WI38 (cell line): ENCODE measurements at regions not wholly inside any gene's neighbourhood (a gene's known extent, or its start where the extent isn't known, plus 50 kb on each side); places are given as distances from the start of the nearest gene placed in this dataset.

Experiments used
- H3K4me3 ChIP-seq: 2 replicates; pipeline ENCODE4 v1.5.1; 2011; ENCODE audit warnings: low read depth, mild to moderate bottlenecking, control low read depth, low read length
- TF ChIP-seq, protein P1 (sequence below): IDR thresholded peaks from 2 replicates; pipeline ENCODE4 v1.5.1; 2012; ENCODE audit warnings: low read depth, mild to moderate bottlenecking, control low read depth, low read length

- no peak overlapping the region for H3K4me3 ChIP-seq
- TF ChIP-seq, protein P1, sequence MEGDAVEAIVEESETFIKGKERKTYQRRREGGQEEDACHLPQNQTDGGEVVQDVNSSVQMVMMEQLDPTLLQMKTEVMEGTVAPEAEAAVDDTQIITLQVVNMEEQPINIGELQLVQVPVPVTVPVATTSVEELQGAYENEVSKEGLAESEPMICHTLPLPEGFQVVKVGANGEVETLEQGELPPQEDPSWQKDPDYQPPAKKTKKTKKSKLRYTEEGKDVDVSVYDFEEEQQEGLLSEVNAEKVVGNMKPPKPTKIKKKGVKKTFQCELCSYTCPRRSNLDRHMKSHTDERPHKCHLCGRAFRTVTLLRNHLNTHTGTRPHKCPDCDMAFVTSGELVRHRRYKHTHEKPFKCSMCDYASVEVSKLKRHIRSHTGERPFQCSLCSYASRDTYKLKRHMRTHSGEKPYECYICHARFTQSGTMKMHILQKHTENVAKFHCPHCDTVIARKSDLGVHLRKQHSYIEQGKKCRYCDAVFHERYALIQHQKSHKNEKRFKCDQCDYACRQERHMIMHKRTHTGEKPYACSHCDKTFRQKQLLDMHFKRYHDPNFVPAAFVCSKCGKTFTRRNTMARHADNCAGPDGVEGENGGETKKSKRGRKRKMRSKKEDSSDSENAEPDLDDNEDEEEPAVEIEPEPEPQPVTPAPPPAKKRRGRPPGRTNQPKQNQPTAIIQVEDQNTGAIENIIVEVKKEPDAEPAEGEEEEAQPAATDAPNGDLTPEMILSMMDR: no peak
These were observed 273.9 kb upstream of the NFE2L3 start for GRCh38 chr7:25877802-25878789.

DNA sequence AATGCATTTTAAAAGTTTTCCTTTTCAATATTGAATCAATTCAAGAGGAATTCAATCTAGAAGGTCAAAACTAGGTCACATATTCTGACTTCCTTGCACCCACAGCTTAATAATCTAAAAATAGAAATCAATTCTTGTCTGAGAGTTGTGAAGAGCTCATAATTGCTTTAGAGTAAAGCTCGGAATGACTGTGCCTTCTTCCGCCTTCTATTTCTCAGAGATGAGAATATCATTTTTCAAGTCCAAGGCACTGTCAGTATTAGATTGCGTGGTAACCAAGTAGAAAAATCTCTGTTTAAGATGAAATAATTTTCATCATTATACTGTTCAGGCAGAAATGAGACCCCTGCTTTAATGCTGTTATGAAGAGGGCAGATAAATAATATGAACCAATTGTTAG lies 272.2 kb upstream of the NFE2L3 start:
- no peak overlapping the region for H3K4me3 ChIP-seq
- TF ChIP-seq, protein P1: no peak

DNA sequence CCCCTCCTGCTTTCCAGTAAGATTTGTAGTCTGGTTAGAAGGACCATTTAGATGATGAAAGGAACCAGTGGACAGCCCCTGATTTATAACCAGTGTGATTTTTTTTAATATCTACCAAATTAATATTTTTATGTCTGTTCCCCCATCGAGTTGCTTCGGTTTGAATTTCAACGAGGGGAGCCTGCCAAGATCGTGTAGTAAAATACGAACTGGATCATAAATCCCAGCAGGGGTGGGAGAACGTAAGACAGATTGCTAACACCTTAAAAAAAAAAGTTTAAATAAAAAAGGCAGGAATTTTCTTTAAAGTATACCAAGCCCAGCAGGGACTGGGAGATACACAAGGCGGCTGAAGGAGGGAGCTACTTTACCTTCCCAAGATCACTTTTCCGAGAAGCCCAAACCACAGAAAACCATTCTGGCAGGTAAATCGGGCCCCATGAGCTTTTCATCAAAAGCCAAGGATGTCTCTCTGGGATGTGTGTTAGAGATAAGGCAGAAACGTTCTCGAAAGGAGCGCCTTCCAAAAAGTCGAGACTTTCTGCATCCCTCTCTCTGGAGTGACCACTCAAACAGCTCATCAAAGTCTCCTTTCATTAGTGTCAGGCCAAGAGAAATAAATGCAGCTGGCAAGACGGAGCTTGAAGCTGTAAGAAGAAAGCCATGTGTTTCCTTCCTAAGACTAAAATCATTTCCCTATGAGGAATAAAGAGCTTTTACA lies 270.5 kb upstream of the NFE2L3 start:
- H3K4me3 ChIP-seq: no peak overlapping the region

GRCh38 chr7:25882151-25882773 lies 269.7 kb upstream of the NFE2L3 start:
- no peak overlapping the region for H3K4me3 ChIP-seq
- TF ChIP-seq, protein P1: no peak

More for the DNA sequence above, 270.5 kb upstream of the NFE2L3 start:
- TF ChIP-seq, protein P1: no peak

- no peak overlapping the region for H3K4me3 ChIP-seq
- TF ChIP-seq, protein P1: no peak
These were observed 267.7 kb upstream of the NFE2L3 start for GRCh38 chr7:25884265-25884828.

GRCh38 chr7:25885057-25885576 lies 266.9 kb upstream of the NFE2L3 start:
- H3K4me3 ChIP-seq: no peak overlapping the region
- TF ChIP-seq, protein P1: no peak
